Endothelial cell of umbilical vein (primary cell): ENCODE measurements at regions not wholly inside any gene's neighbourhood (a gene's known extent, or its start where the extent isn't known, plus 50 kb on each side); places are given as distances from the start of the nearest gene placed in this dataset.

ENCODE experiments used
- BruUV-seq: library from RNA; stranded (reverse); fragments of 400-500 nt; replicated peaks from 2 replicates; lab custom pipeline; 2021; lab: Mats Ljungman, UMichigan
- CTCF ChIA-PET: fragments of 300-600, 350-600 bp; sonication (Branson Sonifier 250); formaldehyde crosslinking; loops from one replicate; lab custom pipeline; 2021; ENCODE audit warnings: antibody characterized with exemption, inconsistent platforms; lab: Charles Lee
- POLR2A ChIA-PET: fragments of 300-600, 350-600 bp; sonication (Branson Sonifier 250); formaldehyde crosslinking; loops from one replicate; lab custom pipeline; 2021; ENCODE audit warnings: antibody characterized with exemption, inconsistent platforms; lab: Charles Lee
- DNase-seq: peaks from one replicate; pipeline ENCODE4 v3.0.0-alpha.2; 2011; ENCODE audit warnings: low read depth, low spot score
- FAIRE-seq: peaks from 2 replicates; lab custom pipeline; 2011; peaks lifted over from hg19 to GRCh38; lab: Jason Lieb, UNC
- H2AFZ ChIP-seq: 2 replicates; pipeline ENCODE4 v1.6.0; 2012; ENCODE audit warnings: low read depth, low read length, control low read depth, inconsistent platforms
- H3K27ac ChIP-seq: 2 replicates; pipeline ENCODE4 v1.5.1; 2011; ENCODE audit warnings: low read depth, mild to moderate bottlenecking, control low read depth, low read length, moderate library complexity; ENCODE audit not compliant: insufficient read depth
- H3K27me3 ChIP-seq, 2 experiments: 2 replicates each; pipeline versions ENCODE4 v1.6.0 to v1.6.1; 2011; ENCODE audit warnings: low read length in 2 of 2, mixed read lengths in 1 of 2; ENCODE audit not compliant: control insufficient read depth in 2 of 2, insufficient read depth in 2 of 2
- H3K36me3 ChIP-seq, 2 experiments: 2 replicates in 1 of 2; 3 replicates in 1 of 2; pipeline ENCODE4 v1.5.1; 2011; ENCODE audit warnings: low read length in 2 of 2, mild to moderate bottlenecking in 1 of 2, moderate library complexity in 1 of 2; ENCODE audit not compliant: control insufficient read depth in 2 of 2, insufficient read depth in 2 of 2; ENCODE audit errors: extremely low read depth in 1 of 2
- H3K4me1 ChIP-seq: 3 replicates; pipeline ENCODE4 v1.5.1; 2011; ENCODE audit warnings: mild to moderate bottlenecking, low read length; ENCODE audit not compliant: control insufficient read depth, insufficient read depth; ENCODE audit errors: extremely low read depth
- H3K4me2 ChIP-seq: 2 replicates; pipeline ENCODE4 v1.6.1; 2011; ENCODE audit warnings: low read length, control low read depth, mixed read lengths; ENCODE audit not compliant: insufficient read depth
- H3K4me3 ChIP-seq, 3 experiments: fragments of 200-600 bp in 1 of 3; sonication (generic), shearing (Covaris generic) in 1 of 3; replicated peaks in 1 of 3; 2 replicates each; pipeline ENCODE4 v1.5.1; 2011 to 2016; ENCODE audit warnings: control low read depth in 3 of 3, low read length in 3 of 3, mild to moderate bottlenecking in 2 of 3, inconsistent platforms in 1 of 3, low read depth in 1 of 3, moderate library complexity in 1 of 3; ENCODE audit not compliant: insufficient read depth in 1 of 3
- H3K79me2 ChIP-seq: 2 replicates; pipeline ENCODE4 v1.6.0; 2012; ENCODE audit warnings: low read length, inconsistent platforms; ENCODE audit not compliant: control insufficient read depth, insufficient read depth
- H3K9ac ChIP-seq: replicated peaks from 2 replicates; pipeline ENCODE3; 2011; ENCODE audit warnings: low read length, control low read depth; ENCODE audit not compliant: insufficient read depth; ENCODE audit errors: extremely low read depth
- H3K9me1 ChIP-seq: replicated peaks from 3 replicates; pipeline ENCODE4 v1.6.0; 2011; ENCODE audit warnings: mild to moderate bottlenecking, low read length; ENCODE audit not compliant: control insufficient read depth, insufficient read depth; ENCODE audit errors: extremely low read depth
- H3K9me3 ChIP-seq: replicated peaks from 2 replicates; pipeline ENCODE4 v1.5.1; 2012; ENCODE audit warnings: low read length, inconsistent platforms; ENCODE audit not compliant: control insufficient read depth, insufficient read depth
- H4K20me1 ChIP-seq: replicated peaks from 2 replicates; pipeline ENCODE3; 2011; ENCODE audit warnings: mild to moderate bottlenecking, low read length; ENCODE audit not compliant: control insufficient read depth, insufficient read depth; ENCODE audit errors: extremely low read depth
- EZH2 ChIP-seq: IDR thresholded peaks from 2 replicates; pipeline ENCODE4 v1.6.1; 2012; ENCODE audit warnings: borderline replicate concordance, low read depth, mild to moderate bottlenecking, moderate library complexity, low read length, inconsistent platforms; ENCODE audit not compliant: severe bottlenecking
- FOS ChIP-seq: IDR thresholded peaks from 2 replicates; pipeline ENCODE4 v1.6.1; 2011; ENCODE audit warnings: mild to moderate bottlenecking, low read length, moderate library complexity, borderline replicate concordance; ENCODE audit not compliant: insufficient read depth
- GATA2 ChIP-seq: IDR thresholded peaks from 2 replicates; pipeline ENCODE4 v1.7.0; 2011; ENCODE audit warnings: low read depth, mild to moderate bottlenecking, moderate library complexity, mixed read lengths, low read length; ENCODE audit not compliant: insufficient read length, insufficient read depth
- JUN ChIP-seq: IDR thresholded peaks from 2 replicates; pipeline ENCODE4 v1.6.1; 2011; ENCODE audit warnings: borderline replicate concordance, low read depth; ENCODE audit not compliant: insufficient read length, insufficient read depth
- MYC ChIP-seq: IDR thresholded peaks from one replicate; pipeline ENCODE4 v1.6.1; 2011; ENCODE audit warnings: mild to moderate bottlenecking, low read depth, low read length
- POLR2A ChIP-seq: IDR thresholded peaks from 2 replicates; pipeline ENCODE4 v1.6.1; 2012; ENCODE audit warnings: low read depth, mild to moderate bottlenecking, control low read depth, low read length
- POLR2AphosphoS5 ChIP-seq: IDR thresholded peaks from 2 replicates; pipeline ENCODE4 v1.6.1; 2012; ENCODE audit warnings: low read depth, mild to moderate bottlenecking, control low read depth, low read length, moderate library complexity; ENCODE audit not compliant: insufficient read depth
- dilution Hi-C: fragments of 300-500 bp; cut with MboI; formaldehyde crosslinking; loops from one replicate; pipeline ENCODE4 v1.15.0; 2019; ENCODE audit warnings: low sequenced_read_pairs; ENCODE audit not compliant: extremely low pct_ligation_motif_present
- intact Hi-C: fragments of 100-400 bp; cut with micrococcal nuclease; formaldehyde crosslinking; loops from one replicate; pipeline ENCODE4 v1.10.0; 2022
- TF ChIP-seq, protein P1 (sequence below), 2 donors: IDR thresholded peaks; 1 replicate in 1 of 2; 2 replicates in 1 of 2; pipeline ENCODE4 v1.5.1; 2011; ENCODE audit warnings: low read length in 2 of 2, mild to moderate bottlenecking in 2 of 2, moderate library complexity in 2 of 2, control low read depth in 1 of 2, inconsistent platforms in 1 of 2, low read depth in 1 of 2; ENCODE audit not compliant: insufficient read depth in 1 of 2; ENCODE audit errors: extremely low read depth in 1 of 2
- TF ChIP-seq, protein P2 (sequence below): IDR thresholded peaks from 2 replicates; pipeline ENCODE4 v1.6.1; 2011; ENCODE audit not compliant: insufficient read depth, insufficient read length

DNA sequence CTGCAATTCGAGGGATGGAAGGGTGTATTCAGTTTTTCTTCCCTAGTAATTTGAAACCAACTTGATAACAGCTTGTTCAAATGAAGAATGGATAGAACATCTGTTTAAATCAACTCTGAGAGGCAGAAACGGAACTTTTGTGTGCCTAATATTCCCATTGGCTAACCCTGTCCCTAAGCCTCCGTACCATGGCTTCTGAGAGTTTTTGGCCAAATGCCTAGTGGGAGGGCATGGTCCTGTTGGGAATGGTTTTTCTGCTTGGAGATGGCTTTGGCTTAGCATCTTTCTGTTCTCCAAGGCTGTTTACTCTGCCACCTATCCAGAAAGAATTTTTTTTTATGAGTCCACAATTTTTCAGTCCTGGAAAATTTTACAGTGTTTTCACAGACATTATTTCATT lies 126.7 kb upstream of the MLIP start:
- Histone ChIP-seq H2AFZ (no peak overlapping the region), H3K27ac (peak overlapping the region; percentile 40), H3K4me1 (peaks cover 13% of the 10 kb centered on the region), H3K4me3 (no peak overlapping the region), H3K4me2 (peak overlapping the region; percentile 40), H3K79me2 (no peaks in the 10 kb centered on the region), H4K20me1 (no peaks in the 10 kb centered on the region), H3K9me3 (no peaks in the 10 kb centered on the region), H3K9ac (no peak overlapping the region), H3K27me3 (no peaks in the 10 kb centered on the region), H3K36me3 (no peaks in the 10 kb centered on the region), H3K9me1 (no peaks in the 10 kb centered on the region)
- ChIA-PET POLR2A (no interaction called here), CTCF (interaction anchor here (0.6 to 2.7 kb wide), 9 partner anchors 259 to 1292 kb away, joined by 3 to 48 read pairs (median 3); no protein-coding TSS in a partner anchor)
- FAIRE-seq = no peak
- dilution Hi-C loops = no loop called here
- DNase-seq = no peak
- BruUV-seq = TSS peak; percentile 95
- intact Hi-C loops = loop anchor here (1.0 to 10.0 kb wide), 6 partner anchors 128 to 1010 kb away; no protein-coding TSS in a partner anchor
- TF ChIP-seq FOS = no peak

DNA sequence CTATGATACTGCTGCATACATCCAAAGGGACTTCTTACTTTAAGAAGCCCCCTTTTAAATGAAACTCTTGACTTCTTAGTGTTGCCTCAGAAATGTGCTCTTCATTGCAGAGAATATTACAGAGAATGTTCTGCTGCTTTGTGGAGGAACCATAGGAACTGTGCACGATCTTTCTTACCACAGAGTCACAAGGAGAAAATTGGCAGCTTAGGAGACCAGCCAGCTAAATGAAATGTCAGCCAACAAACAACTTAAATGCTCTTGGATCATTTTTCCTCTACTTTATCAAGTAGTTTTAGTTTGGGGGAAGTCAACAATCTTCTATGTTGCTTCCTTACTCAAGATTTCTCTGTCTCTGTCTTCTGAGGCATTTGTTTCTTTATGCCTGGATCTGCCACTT lies 125.9 kb upstream of the MLIP start:
- Histone ChIP-seq H3K27ac (no peak overlapping the region), H4K20me1 (no peaks in the 10 kb centered on the region), H2AFZ (no peak overlapping the region), H3K27me3 (no peaks in the 10 kb centered on the region), H3K36me3 (no peaks in the 10 kb centered on the region), H3K9ac (no peak overlapping the region), H3K4me2 (no peak overlapping the region), H3K4me1 (peaks cover 13% of the 10 kb centered on the region), H3K9me3 (no peaks in the 10 kb centered on the region), H3K79me2 (no peaks in the 10 kb centered on the region), H3K4me3 (no peak overlapping the region), H3K9me1 (no peaks in the 10 kb centered on the region)
- no peak for DNase-seq
- ChIA-PET POLR2A (no interaction called here), CTCF (interaction anchor here (0.7 to 4.4 kb wide), 37 partner anchors 11 to 1459 kb away, joined by 3 to 110 read pairs (median 5); partner anchors contain the start of gene LRRC1)
- intact Hi-C loops (loop anchor here (5.0 to 10.0 kb wide), 5 partner anchors 207 to 1009 kb away; no protein-coding TSS in a partner anchor), dilution Hi-C loops (no loop called here)
- TF ChIP-seq JUN (no peak), FOS (no peak), POLR2AphosphoS5 (no peak), MYC (no peak), GATA2 (no peak), EZH2 (no peak), POLR2A (no peak)
- TF ChIP-seq, protein P1, sequence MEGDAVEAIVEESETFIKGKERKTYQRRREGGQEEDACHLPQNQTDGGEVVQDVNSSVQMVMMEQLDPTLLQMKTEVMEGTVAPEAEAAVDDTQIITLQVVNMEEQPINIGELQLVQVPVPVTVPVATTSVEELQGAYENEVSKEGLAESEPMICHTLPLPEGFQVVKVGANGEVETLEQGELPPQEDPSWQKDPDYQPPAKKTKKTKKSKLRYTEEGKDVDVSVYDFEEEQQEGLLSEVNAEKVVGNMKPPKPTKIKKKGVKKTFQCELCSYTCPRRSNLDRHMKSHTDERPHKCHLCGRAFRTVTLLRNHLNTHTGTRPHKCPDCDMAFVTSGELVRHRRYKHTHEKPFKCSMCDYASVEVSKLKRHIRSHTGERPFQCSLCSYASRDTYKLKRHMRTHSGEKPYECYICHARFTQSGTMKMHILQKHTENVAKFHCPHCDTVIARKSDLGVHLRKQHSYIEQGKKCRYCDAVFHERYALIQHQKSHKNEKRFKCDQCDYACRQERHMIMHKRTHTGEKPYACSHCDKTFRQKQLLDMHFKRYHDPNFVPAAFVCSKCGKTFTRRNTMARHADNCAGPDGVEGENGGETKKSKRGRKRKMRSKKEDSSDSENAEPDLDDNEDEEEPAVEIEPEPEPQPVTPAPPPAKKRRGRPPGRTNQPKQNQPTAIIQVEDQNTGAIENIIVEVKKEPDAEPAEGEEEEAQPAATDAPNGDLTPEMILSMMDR (IDR thresholded peaks at IDR 0.05; ENCODE audit: extremely low read depth in 1 of 2, insufficient read depth in 1 of 2, low read depth in 1 of 2, low read length in 2 of 2) = no peak
- TF ChIP-seq, protein P2, sequence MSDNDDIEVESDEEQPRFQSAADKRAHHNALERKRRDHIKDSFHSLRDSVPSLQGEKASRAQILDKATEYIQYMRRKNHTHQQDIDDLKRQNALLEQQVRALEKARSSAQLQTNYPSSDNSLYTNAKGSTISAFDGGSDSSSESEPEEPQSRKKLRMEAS = no peak
- BruUV-seq = no TSS peak
- FAIRE-seq = no peak
